Calu3 (cell line): ENCODE measurements at regions not wholly inside any gene's neighbourhood (a gene's known extent, or its start where the extent isn't known, plus 50 kb on each side); places are given as distances from the start of the nearest gene placed in this dataset.

Source experiments
- BruUV-seq: library from RNA; stranded (reverse); fragments of 400-500 nt; replicated peaks from 2 replicates; lab custom pipeline; 2021; lab: Mats Ljungman, UMichigan
- CTCF ChIA-PET: fragments of 300-600 bp; sonication (Branson Sonifier 250); formaldehyde crosslinking; loops from one replicate; lab custom pipeline; 2022; ENCODE audit warnings: antibody characterized with exemption; lab: Charles Lee
- DNase-seq: peaks from one replicate; pipeline ENCODE4 v3.0.0; 2022
- H3K27ac Mint-ChIP-seq: one replicate; pipeline ENCODE4 v1.8.0; 2022; ENCODE audit warnings: mixed read lengths; ENCODE audit not compliant: unreplicated experiment
- H3K27me3 Mint-ChIP-seq: one replicate; pipeline ENCODE4 v1.8.0; 2022; ENCODE audit warnings: mixed read lengths; ENCODE audit not compliant: unreplicated experiment
- H3K36me3 Mint-ChIP-seq: one replicate; pipeline ENCODE4 v1.8.0; 2022; ENCODE audit warnings: mild to moderate bottlenecking, moderate library complexity, mixed read lengths; ENCODE audit not compliant: insufficient read depth, unreplicated experiment
- H3K4me1 Mint-ChIP-seq: one replicate; pipeline ENCODE4 v1.8.0; 2022; ENCODE audit warnings: mild to moderate bottlenecking, low read depth, mixed read lengths; ENCODE audit not compliant: unreplicated experiment
- H3K4me3 Mint-ChIP-seq: one replicate; pipeline ENCODE4 v1.8.0; 2022; ENCODE audit warnings: mild to moderate bottlenecking, low read depth, moderate library complexity, mixed read lengths; ENCODE audit not compliant: unreplicated experiment
- H3K9me3 Mint-ChIP-seq: one replicate; pipeline ENCODE4 v1.8.0; 2022; ENCODE audit warnings: low read depth, mixed read lengths; ENCODE audit not compliant: unreplicated experiment
- intact Hi-C: fragments of 100-400 bp; cut with micrococcal nuclease; formaldehyde crosslinking; loops from one replicate; pipeline ENCODE4 v1.10.0; 2022; ENCODE audit not compliant: unreplicated experiment
- TF ChIP-seq, protein P1 (sequence below): fragments of 200-600 bp; IDR thresholded peaks from one replicate; pipeline ENCODE4 v1.8.0; 2022; ENCODE audit warnings: antibody characterized with exemption; ENCODE audit not compliant: unreplicated experiment

DNA sequence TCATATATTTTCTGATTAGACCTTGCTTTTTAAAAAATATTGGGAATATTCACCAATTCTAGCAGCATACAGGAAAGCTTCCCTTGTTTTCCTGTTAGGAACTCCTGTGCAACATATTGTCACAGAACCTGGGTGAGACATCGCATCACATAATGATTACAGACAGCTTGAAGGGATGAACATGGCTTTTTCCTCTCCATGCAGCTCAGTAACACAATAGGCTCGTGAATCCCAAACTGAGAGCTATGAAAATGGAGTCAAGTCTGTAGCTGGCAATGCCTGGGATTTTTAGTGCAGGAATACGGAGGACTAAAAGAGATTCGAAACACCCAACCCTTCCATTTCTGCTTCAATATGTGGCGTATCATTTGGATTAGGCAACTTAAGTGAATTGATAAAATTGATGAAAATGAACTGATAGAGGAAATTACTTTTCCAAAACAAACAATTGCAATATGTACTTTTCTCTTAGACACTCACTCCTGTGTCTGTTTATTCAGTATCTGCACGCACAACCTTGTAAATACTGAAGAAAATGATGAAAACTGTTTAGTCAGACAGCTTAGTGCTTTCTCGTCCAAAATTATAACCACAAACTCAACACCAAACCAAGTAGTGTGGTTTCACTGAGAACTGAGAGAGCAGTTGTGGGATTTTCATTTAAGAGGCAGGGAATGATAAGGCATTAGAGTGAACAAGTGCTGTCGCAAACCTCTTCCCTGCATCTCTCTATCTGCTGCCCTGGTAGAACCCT is 250.4 kb downstream of the PTBP2 start:
- no peaks in the 10 kb centered on the region for H3K27me3 Mint-ChIP-seq
- DNase-seq, result no peak
- CTCF ChIA-PET, result no interaction called here
- peaks cover 3% of the 10 kb centered on the region for H3K9me3 Mint-ChIP-seq
- H3K4me3 Mint-ChIP-seq, result no peak overlapping the region
- TF ChIP-seq, protein P1, sequence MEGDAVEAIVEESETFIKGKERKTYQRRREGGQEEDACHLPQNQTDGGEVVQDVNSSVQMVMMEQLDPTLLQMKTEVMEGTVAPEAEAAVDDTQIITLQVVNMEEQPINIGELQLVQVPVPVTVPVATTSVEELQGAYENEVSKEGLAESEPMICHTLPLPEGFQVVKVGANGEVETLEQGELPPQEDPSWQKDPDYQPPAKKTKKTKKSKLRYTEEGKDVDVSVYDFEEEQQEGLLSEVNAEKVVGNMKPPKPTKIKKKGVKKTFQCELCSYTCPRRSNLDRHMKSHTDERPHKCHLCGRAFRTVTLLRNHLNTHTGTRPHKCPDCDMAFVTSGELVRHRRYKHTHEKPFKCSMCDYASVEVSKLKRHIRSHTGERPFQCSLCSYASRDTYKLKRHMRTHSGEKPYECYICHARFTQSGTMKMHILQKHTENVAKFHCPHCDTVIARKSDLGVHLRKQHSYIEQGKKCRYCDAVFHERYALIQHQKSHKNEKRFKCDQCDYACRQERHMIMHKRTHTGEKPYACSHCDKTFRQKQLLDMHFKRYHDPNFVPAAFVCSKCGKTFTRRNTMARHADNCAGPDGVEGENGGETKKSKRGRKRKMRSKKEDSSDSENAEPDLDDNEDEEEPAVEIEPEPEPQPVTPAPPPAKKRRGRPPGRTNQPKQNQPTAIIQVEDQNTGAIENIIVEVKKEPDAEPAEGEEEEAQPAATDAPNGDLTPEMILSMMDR, result no peak
- intact Hi-C loops, result no loop called here
- H3K4me1 Mint-ChIP-seq, result peaks cover 13% of the 10 kb centered on the region
- no peak overlapping the region for H3K27ac Mint-ChIP-seq
- no TSS peak for BruUV-seq
- no peaks in the 10 kb centered on the region for H3K36me3 Mint-ChIP-seq

DNA sequence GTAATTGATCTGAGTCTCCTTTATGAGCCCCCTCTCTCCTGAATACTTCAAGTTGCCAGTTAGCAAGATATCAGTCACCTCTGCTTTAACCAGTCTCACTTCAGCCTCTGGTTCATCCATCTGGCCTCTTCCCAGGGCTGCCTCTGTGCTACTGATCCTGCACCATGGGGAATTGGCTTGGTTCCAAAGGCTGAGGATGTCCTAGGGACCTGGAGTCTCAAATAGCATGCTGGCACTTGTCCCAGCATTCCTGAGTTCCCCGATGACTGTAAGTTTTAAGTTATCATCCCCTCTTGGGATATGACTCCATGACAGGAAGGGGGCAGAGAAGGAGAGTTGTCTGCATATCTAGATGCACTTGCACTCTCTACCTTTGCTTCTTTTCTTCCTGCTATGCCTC is 252.0 kb downstream of the PTBP2 start:
- Mint-ChIP-seq H3K9me3 (peaks cover 3% of the 10 kb centered on the region), H3K27ac (no peak overlapping the region), H3K4me1 (peaks cover 13% of the 10 kb centered on the region), H3K4me3 (no peak overlapping the region), H3K36me3 (no peaks in the 10 kb centered on the region), H3K27me3 (no peaks in the 10 kb centered on the region)
- peak; percentile 29 for DNase-seq
- intact Hi-C loops, result no loop called here
- no TSS peak for BruUV-seq
- TF ChIP-seq, protein P1, result no peak
- CTCF ChIA-PET, result no interaction called here

GRCh38 chr1:96978444-96978843 is 256.9 kb downstream of the PTBP2 start:
- DNase-seq, result no peak
- peaks cover 3% of the 10 kb centered on the region for H3K9me3 Mint-ChIP-seq
- BruUV-seq, result no TSS peak
- no peaks in the 10 kb centered on the region for H3K36me3 Mint-ChIP-seq
- H3K27ac Mint-ChIP-seq, result no peak overlapping the region
- intact Hi-C loops, result no loop called here
- CTCF ChIA-PET, result no interaction called here
- TF ChIP-seq, protein P1, result no peak
- H3K27me3 Mint-ChIP-seq, result no peaks in the 10 kb centered on the region
- no peak overlapping the region for H3K4me3 Mint-ChIP-seq
- peaks cover 8% of the 10 kb centered on the region for H3K4me1 Mint-ChIP-seq

GRCh38 chr1:96978901-96979300 is 257.3 kb downstream of the PTBP2 start:
- intact Hi-C loops, result no loop called here
- TF ChIP-seq, protein P1, result no peak

More at GRCh38 chr1:96978901-96979300, 257.3 kb downstream of the PTBP2 start:
- peaks cover 4% of the 10 kb centered on the region for H3K4me1 Mint-ChIP-seq
- H3K4me3 Mint-ChIP-seq, result no peak overlapping the region
- H3K27ac Mint-ChIP-seq, result no peak overlapping the region
- peaks cover 3% of the 10 kb centered on the region for H3K9me3 Mint-ChIP-seq
- CTCF ChIA-PET, result no interaction called here
- DNase-seq, result no peak
- no peaks in the 10 kb centered on the region for H3K36me3 Mint-ChIP-seq
- BruUV-seq, result no TSS peak
- H3K27me3 Mint-ChIP-seq, result no peaks in the 10 kb centered on the region
